ENCODE measurements at regions not wholly inside any gene's neighbourhood (a gene's known extent, or its start where the extent isn't known, plus 50 kb on each side); places are given as distances from the start of the nearest gene placed in this dataset.

DNA sequence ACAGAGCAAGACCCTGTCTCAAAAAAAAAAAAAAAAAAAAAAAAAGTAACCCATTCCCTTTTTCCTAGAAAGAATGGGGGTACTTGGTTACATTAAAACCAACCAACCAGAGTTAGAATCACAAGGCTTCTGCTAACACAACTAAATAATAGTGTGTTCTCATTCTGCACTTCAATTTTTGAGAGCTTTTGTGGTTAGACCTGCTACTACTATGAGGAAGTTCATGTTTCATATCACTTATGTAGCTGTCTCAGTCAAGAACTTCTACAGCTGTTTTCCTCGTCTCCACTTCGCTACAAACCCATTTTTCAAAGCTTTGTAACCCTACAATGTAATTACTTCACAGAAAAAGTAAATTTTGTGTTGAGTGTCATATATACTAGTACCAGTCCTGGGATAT, 58.3 kb downstream of the PDHA2 start:
- ATAC-seq: no peak
- no peak for TF ChIP-seq GLIS3 (CRISPR knock-in tag; IDR thresholded peaks at IDR 0.05)
- no peak for TF ChIP-seq ARNTL (CRISPR knock-in tag; IDR thresholded peaks at IDR 0.05; ENCODE audit: borderline replicate concordance, low read depth)

DNA sequence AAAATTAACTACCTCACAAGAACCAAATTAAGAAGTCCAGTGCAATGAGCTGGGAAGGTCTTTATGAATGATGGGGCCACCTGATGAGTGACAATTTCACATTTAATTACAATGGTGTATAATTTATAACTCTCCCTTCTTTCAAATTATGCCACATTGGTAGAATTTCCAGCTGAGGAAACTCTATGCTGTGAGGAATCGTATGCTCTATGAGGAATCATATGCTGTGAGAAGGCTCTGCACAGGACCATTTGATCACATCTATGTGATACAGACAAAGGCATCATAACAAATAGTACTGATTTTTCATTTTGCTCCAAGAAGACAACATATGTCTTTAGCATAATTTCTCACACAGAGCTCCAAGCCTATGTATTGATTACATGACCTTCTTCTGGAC, 69.3 kb downstream of the PDHA2 start:
- ATAC-seq: no peak
- TF ChIP-seq BACH2 (CRISPR knock-in tag; IDR thresholded peaks at IDR 0.05; ENCODE audit: borderline replicate concordance) (no peak), ZNF8 (CRISPR knock-in tag; IDR thresholded peaks at IDR 0.05) (no peak), TOX (CRISPR knock-in tag; IDR thresholded peaks at IDR 0.05; ENCODE audit: borderline replicate concordance) (no peak), ZNF70 (CRISPR knock-in tag; IDR thresholded peaks at IDR 0.05) (no peak), SNAI2 (CRISPR knock-in tag; IDR thresholded peaks at IDR 0.05) (no peak), RARB (CRISPR knock-in tag; IDR thresholded peaks at IDR 0.05) (no peak), GLIS3 (CRISPR knock-in tag; IDR thresholded peaks at IDR 0.05) (no peak), OSR1 (CRISPR knock-in tag; IDR thresholded peaks at IDR 0.05) (no peak)
- TF ChIP-seq, protein P1, sequence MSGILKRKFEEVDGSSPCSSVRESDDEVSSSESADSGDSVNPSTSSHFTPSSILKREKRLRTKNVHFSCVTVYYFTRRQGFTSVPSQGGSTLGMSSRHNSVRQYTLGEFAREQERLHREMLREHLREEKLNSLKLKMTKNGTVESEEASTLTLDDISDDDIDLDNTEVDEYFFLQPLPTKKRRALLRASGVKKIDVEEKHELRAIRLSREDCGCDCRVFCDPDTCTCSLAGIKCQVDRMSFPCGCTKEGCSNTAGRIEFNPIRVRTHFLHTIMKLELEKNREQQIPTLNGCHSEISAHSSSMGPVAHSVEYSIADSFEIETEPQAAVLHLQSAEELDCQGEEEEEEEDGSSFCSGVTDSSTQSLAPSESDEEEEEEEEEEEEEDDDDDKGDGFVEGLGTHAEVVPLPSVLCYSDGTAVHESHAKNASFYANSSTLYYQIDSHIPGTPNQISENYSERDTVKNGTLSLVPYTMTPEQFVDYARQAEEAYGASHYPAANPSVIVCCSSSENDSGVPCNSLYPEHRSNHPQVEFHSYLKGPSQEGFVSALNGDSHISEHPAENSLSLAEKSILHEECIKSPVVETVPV (CRISPR knock-in tag; IDR thresholded peaks at IDR 0.05): no peak
- TF ChIP-seq, protein P2, sequence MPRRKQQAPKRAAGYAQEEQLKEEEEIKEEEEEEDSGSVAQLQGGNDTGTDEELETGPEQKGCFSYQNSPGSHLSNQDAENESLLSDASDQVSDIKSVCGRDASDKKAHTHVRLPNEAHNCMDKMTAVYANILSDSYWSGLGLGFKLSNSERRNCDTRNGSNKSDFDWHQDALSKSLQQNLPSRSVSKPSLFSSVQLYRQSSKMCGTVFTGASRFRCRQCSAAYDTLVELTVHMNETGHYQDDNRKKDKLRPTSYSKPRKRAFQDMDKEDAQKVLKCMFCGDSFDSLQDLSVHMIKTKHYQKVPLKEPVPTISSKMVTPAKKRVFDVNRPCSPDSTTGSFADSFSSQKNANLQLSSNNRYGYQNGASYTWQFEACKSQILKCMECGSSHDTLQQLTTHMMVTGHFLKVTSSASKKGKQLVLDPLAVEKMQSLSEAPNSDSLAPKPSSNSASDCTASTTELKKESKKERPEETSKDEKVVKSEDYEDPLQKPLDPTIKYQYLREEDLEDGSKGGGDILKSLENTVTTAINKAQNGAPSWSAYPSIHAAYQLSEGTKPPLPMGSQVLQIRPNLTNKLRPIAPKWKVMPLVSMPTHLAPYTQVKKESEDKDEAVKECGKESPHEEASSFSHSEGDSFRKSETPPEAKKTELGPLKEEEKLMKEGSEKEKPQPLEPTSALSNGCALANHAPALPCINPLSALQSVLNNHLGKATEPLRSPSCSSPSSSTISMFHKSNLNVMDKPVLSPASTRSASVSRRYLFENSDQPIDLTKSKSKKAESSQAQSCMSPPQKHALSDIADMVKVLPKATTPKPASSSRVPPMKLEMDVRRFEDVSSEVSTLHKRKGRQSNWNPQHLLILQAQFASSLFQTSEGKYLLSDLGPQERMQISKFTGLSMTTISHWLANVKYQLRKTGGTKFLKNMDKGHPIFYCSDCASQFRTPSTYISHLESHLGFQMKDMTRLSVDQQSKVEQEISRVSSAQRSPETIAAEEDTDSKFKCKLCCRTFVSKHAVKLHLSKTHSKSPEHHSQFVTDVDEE (CRISPR knock-in tag; IDR thresholded peaks at IDR 0.05): no peak
- TF ChIP-seq, protein P3, sequence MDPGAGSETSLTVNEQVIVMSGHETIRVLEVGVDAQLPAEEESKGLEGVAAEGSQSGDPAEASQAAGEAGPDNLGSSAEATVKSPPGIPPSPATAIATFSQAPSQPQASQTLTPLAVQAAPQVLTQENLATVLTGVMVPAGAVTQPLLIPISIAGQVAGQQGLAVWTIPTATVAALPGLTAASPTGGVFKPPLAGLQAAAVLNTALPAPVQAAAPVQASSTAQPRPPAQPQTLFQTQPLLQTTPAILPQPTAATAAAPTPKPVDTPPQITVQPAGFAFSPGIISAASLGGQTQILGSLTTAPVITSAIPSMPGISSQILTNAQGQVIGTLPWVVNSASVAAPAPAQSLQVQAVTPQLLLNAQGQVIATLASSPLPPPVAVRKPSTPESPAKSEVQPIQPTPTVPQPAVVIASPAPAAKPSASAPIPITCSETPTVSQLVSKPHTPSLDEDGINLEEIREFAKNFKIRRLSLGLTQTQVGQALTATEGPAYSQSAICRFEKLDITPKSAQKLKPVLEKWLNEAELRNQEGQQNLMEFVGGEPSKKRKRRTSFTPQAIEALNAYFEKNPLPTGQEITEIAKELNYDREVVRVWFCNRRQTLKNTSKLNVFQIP (CRISPR knock-in tag; IDR thresholded peaks at IDR 0.05; ENCODE audit: borderline replicate concordance, low read depth): no peak

DNA sequence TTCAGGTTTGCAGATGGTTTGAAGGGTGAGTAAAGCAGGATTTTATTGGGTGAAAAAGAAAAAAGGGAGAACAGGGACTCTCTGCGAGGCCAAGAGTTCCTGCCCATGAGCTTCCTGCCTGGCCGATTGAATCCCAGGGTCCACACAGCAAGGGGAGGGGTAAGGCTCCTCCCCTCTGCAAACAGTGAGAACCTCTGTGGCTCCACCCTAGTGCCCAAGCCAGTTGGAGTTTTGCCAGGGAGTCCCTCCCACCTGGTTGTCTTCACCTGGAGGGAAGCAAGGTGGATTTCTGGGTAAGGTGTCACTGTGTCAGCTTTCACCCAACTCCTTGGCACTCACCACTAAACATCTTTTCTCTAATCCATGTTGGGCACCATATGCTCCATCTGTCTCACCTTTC, 70.9 kb downstream of the PDHA2 start:
- TF ChIP-seq ZNF8 (CRISPR knock-in tag; IDR thresholded peaks at IDR 0.05) (no peak), GLIS3 (CRISPR knock-in tag; IDR thresholded peaks at IDR 0.05) (no peak), SNAI2 (CRISPR knock-in tag; IDR thresholded peaks at IDR 0.05) (no peak), ZFP30 (CRISPR knock-in tag; IDR thresholded peaks at IDR 0.05) (no peak), OSR1 (CRISPR knock-in tag; IDR thresholded peaks at IDR 0.05) (no peak), TOX (CRISPR knock-in tag; IDR thresholded peaks at IDR 0.05; ENCODE audit: borderline replicate concordance) (no peak), TCF4 (CRISPR knock-in tag; IDR thresholded peaks at IDR 0.05; ENCODE audit: borderline replicate concordance) (no peak), ISL1 (CRISPR knock-in tag; IDR thresholded peaks at IDR 0.05) (no peak), PPARA (CRISPR knock-in tag; IDR thresholded peaks at IDR 0.05; ENCODE audit: borderline replicate concordance) (no peak), ZFP3 (CRISPR knock-in tag; IDR thresholded peaks at IDR 0.05) (no peak), ZNF70 (CRISPR knock-in tag; IDR thresholded peaks at IDR 0.05) (no peak), ESRRG (CRISPR knock-in tag; IDR thresholded peaks at IDR 0.05) (no peak)
- ATAC-seq: no peak

DNA sequence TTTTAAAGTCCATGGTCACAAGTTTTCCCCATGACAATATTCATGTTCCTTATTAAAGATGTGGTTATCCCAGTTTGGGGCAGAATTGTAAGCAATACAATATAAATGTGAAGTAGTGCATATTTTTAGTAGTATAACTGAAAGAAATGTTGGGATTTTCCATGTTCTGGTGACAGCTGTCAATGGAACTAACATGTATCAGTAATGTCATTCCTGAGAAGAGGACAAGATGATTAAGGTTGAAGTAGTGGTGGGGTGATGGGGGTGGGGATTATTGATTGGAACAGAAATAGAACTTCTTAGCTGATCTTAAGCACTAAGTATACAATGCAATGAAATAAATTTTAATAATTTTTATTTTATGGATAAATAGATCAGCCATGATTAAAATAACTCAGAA, 81.6 kb downstream of the PDHA2 start:
- TF ChIP-seq BACH2 (CRISPR knock-in tag; IDR thresholded peaks at IDR 0.05; ENCODE audit: borderline replicate concordance) (no peak), ARNTL (CRISPR knock-in tag; IDR thresholded peaks at IDR 0.05; ENCODE audit: borderline replicate concordance, low read depth) (no peak), ZC3H10 (CRISPR knock-in tag; IDR thresholded peaks at IDR 0.05) (no peak), TCF4 (CRISPR knock-in tag; IDR thresholded peaks at IDR 0.05; ENCODE audit: borderline replicate concordance) (no peak), ESRRG (CRISPR knock-in tag; IDR thresholded peaks at IDR 0.05) (no peak), GLIS3 (CRISPR knock-in tag; IDR thresholded peaks at IDR 0.05) (no peak), CSDC2 (CRISPR knock-in tag; IDR thresholded peaks at IDR 0.05) (no peak), ISL1 (CRISPR knock-in tag; IDR thresholded peaks at IDR 0.05) (no peak), OSR1 (CRISPR knock-in tag; IDR thresholded peaks at IDR 0.05) (no peak), PPARA (CRISPR knock-in tag; IDR thresholded peaks at IDR 0.05; ENCODE audit: borderline replicate concordance) (no peak), RARB (CRISPR knock-in tag; IDR thresholded peaks at IDR 0.05) (no peak), ZNF70 (CRISPR knock-in tag; IDR thresholded peaks at IDR 0.05) (no peak), SNAI2 (CRISPR knock-in tag; IDR thresholded peaks at IDR 0.05) (no peak)
- TF ChIP-seq, protein P2 (CRISPR knock-in tag; IDR thresholded peaks at IDR 0.05): no peak
- TF ChIP-seq, protein P1 (CRISPR knock-in tag; IDR thresholded peaks at IDR 0.05): no peak
- TF ChIP-seq, protein P4, sequence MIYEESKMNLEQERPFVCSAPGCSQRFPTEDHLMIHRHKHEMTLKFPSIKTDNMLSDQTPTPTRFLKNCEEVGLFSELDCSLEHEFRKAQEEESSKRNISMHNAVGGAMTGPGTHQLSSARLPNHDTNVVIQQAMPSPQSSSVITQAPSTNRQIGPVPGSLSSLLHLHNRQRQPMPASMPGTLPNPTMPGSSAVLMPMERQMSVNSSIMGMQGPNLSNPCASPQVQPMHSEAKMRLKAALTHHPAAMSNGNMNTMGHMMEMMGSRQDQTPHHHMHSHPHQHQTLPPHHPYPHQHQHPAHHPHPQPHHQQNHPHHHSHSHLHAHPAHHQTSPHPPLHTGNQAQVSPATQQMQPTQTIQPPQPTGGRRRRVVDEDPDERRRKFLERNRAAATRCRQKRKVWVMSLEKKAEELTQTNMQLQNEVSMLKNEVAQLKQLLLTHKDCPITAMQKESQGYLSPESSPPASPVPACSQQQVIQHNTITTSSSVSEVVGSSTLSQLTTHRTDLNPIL (CRISPR knock-in tag; IDR thresholded peaks at IDR 0.05; ENCODE audit: low read depth): no peak
- no peak for ATAC-seq
